GM19239 (cell line): ENCODE measurements at regions not wholly inside any gene's neighbourhood (a gene's known extent, or its start where the extent isn't known, plus 50 kb on each side); places are given as distances from the start of the nearest gene placed in this dataset.
"Not testable (repeated sequence)": the region's sequence is repeated elsewhere in the genome, so short reads cannot be mapped to it uniquely, and the experiment has no call there.

ENCODE experiments used
- DNase-seq: peaks from one replicate; pipeline ENCODE4 v3.0.0; 2011; ENCODE audit warnings: low spot score; ENCODE audit not compliant: insufficient read length
- FAIRE-seq: peaks from 2 replicates; lab custom pipeline; 2011; peaks lifted over from hg19 to GRCh38; lab: Jason Lieb, UNC

- FAIRE-seq, result no peak
Observed at GRCh38 chr2:39839261-39839848, 60.3 kb upstream of the THUMPD2 start.

GRCh38 chr2:39838589-39838988 lies 59.5 kb upstream of the THUMPD2 start:
- DNase-seq, result no peak
- no peak for FAIRE-seq

More at GRCh38 chr2:39839261-39839848, 60.3 kb upstream of the THUMPD2 start:
- no peak for DNase-seq

GRCh38 chr2:39837856-39838453 lies 58.9 kb upstream of the THUMPD2 start:
- DNase-seq (no peak), FAIRE-seq (peak; percentile 91)

GRCh38 chr2:39836638-39837037 lies 57.6 kb upstream of the THUMPD2 start:
- FAIRE-seq, result no peak
- DNase-seq, result no peak

DNA sequence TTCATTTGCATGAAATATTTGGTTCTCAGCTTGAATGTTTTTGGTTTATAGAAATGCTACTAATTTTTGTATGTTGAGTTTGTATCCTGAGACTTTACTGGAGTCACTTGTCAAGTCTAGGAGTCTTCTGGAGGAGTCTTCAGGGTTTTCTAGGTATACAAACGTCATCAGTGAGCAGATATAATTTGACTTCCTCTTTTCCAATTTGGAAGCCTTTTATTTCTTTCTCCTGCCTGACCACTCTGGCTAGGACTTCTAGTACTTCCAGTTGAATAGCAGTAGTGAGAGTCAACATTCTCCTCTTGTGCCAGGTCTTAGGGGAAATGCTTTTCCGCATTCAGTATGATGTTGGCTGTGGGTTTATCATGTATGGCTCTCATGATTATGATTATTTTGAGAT lies 55.4 kb upstream of the THUMPD2 start:
- DNase-seq, result no peak

GRCh38 chr2:39830610-39831009 lies 51.6 kb upstream of the THUMPD2 start:
- DNase-seq, FAIRE-seq: not testable (repeated sequence)

More for the DNA sequence above, 55.4 kb upstream of the THUMPD2 start:
- no peak for FAIRE-seq
